GM12878 (cell line): ENCODE measurements at regions not wholly inside any gene's neighbourhood (a gene's known extent, or its start where the extent isn't known, plus 50 kb on each side); places are given as distances from the start of the nearest gene placed in this dataset.

ENCODE experiments used
- ATAC-seq: fragments of 200-7000 bp; cut with Tn5 transposase; 3 replicates; pipeline ENCODE4 v1.9.1; 2020; ENCODE audit warnings: mild to moderate bottlenecking, moderate library complexity
- BruUV-seq: library from RNA; stranded (reverse); fragments of 400-500 nt; replicated peaks from 2 replicates; lab custom pipeline; 2021; lab: Mats Ljungman, UMichigan
- CTCF ChIA-PET: fragments of 300-600 bp; sonication (Branson Sonifier 250); formaldehyde crosslinking; extraction: SDS; loops from one replicate; lab custom pipeline; 2021; ENCODE audit warnings: inconsistent platforms; lab: Yijun Ruan, JAX
- POLR2A ChIA-PET: fragments of 350-600 bp; formaldehyde crosslinking; extraction: SDS; loops from one replicate; lab custom pipeline; 2021; ENCODE audit warnings: inconsistent platforms; lab: Charles Lee
- RAD21 ChIA-PET: fragments of 300-600 bp; sonication (Branson Sonifier 250); formaldehyde crosslinking; loops from one replicate; lab custom pipeline; 2023; ENCODE audit warnings: antibody characterized with exemption; ENCODE audit not compliant: unreplicated experiment; lab: Charles Lee
- SMC1A ChIA-PET: fragments of 300-600 bp; sonication (Branson Sonifier 250); formaldehyde crosslinking; loops from one replicate; lab custom pipeline; 2023; ENCODE audit not compliant: unreplicated experiment, uncharacterized antibody; lab: Charles Lee
- DNase-seq: peaks from one replicate; pipeline ENCODE4 v3.0.0-alpha.2; 2011; ENCODE audit warnings: low read depth, low spot score
- FAIRE-seq: peaks from 3 replicates; lab custom pipeline; 2011; peaks lifted over from hg19 to GRCh38; lab: Jason Lieb, UNC
- H2AFZ ChIP-seq: 2 replicates; pipeline ENCODE4 v1.6.0; 2011; ENCODE audit warnings: low read depth, low read length, control low read depth; ENCODE audit not compliant: control insufficient read depth
- H3K27ac ChIP-seq: 2 replicates; pipeline ENCODE4 v1.5.1; 2011; ENCODE audit warnings: control low read depth; ENCODE audit not compliant: control insufficient read depth, insufficient read depth
- H3K27me3 ChIP-seq, 2 experiments: replicated peaks in 1 of 2; 2 replicates each; pipeline versions ENCODE4 v1.6.0 to v1.6.1; 2011; ENCODE audit warnings: low read length in 1 of 2; ENCODE audit not compliant: control insufficient read depth in 2 of 2, insufficient read depth in 2 of 2
- H3K36me3 ChIP-seq, 2 experiments: 2 replicates each; pipeline ENCODE4 v1.5.1; 2011; ENCODE audit warnings: low read length in 1 of 2; ENCODE audit not compliant: control insufficient read depth in 2 of 2, insufficient read depth in 2 of 2
- H3K4me1 ChIP-seq: 2 replicates; pipeline ENCODE4 v1.6.1; 2011; ENCODE audit warnings: mild to moderate bottlenecking, low read length, moderate library complexity, mixed read lengths; ENCODE audit not compliant: control insufficient read depth, insufficient read depth
- H3K4me2 ChIP-seq: 2 replicates; pipeline ENCODE4 v1.6.0; 2011; ENCODE audit warnings: control low read depth; ENCODE audit not compliant: control insufficient read depth, insufficient read depth
- H3K4me3 ChIP-seq: fragments of 200-600 bp; sonication (generic); 2 replicates; pipeline ENCODE4 v1.5.1; 2016
- H3K79me2 ChIP-seq: 2 replicates; pipeline ENCODE4 v1.6.0; 2011; ENCODE audit warnings: low read length; ENCODE audit not compliant: control insufficient read depth, insufficient read depth
- H3K9ac ChIP-seq: 2 replicates; pipeline ENCODE4 v1.8.0; 2011; ENCODE audit warnings: low read length, control low read depth, mixed read lengths; ENCODE audit not compliant: control insufficient read depth, insufficient read depth
- H3K9me3 ChIP-seq: replicated peaks from 3 replicates; pipeline ENCODE4 v1.5.1; 2011; ENCODE audit warnings: mild to moderate bottlenecking, low read length; ENCODE audit not compliant: control insufficient read depth, insufficient read depth
- H4K20me1 ChIP-seq: 2 replicates; pipeline ENCODE4 v1.6.0; 2011; ENCODE audit not compliant: control insufficient read depth, insufficient read depth
- PAX8 ChIP-seq: fragments of 450-650 bp; IDR thresholded peaks from 2 replicates; pipeline ENCODE4 v1.6.1; 2017; ENCODE audit warnings: mild to moderate bottlenecking, moderate library complexity
- RCOR1 ChIP-seq: conservative IDR thresholded peaks from 2 replicates; pipeline ENCODE4 v1.6.1; 2012; ENCODE audit warnings: low read depth, low read length, improper control_type of control experiment
- SMAD5 ChIP-seq: IDR thresholded peaks from 2 replicates; pipeline ENCODE4 v1.6.1; 2016; ENCODE audit warnings: antibody characterized with exemption, low read depth
- YBX1 ChIP-seq: fragments of 450-650 bp; IDR thresholded peaks from 2 replicates; pipeline ENCODE4 v1.6.1; 2016; ENCODE audit warnings: antibody characterized with exemption
- WGBS: methylation state at CpG from one replicate; pipeline ENCODE4 v1.1.6; 2016; ENCODE audit warnings: low lambda C conversion rate; ENCODE audit not compliant: insufficient replicate concordance, insufficient coverage; ENCODE audit errors: missing lambda C conversion rate; 5-methylcytosine and 5-hydroxymethylcytosine counted together
- in situ Hi-C: fragments of 300-500 bp; cut with MboI; formaldehyde crosslinking; loops from 9 replicates; pipeline ENCODE4 v1.14.3; 2018; ENCODE audit warnings: mixed read lengths
- intact Hi-C: fragments of 100-400 bp; cut with micrococcal nuclease; formaldehyde crosslinking; loops from one replicate; pipeline ENCODE4 v1.14.2; 2022; ENCODE audit not compliant: unreplicated experiment
- TF ChIP-seq, protein P1 (sequence below): fragments of 450-650 bp; IDR thresholded peaks from 2 replicates; pipeline ENCODE4 v1.6.1; 2017; ENCODE audit warnings: mild to moderate bottlenecking, low read depth, inconsistent platforms; ENCODE audit not compliant: poor library complexity, severe bottlenecking
- TF ChIP-seq, protein P2 (sequence below): IDR thresholded peaks from 2 replicates; pipeline ENCODE4 v1.6.1; 2011; ENCODE audit warnings: mild to moderate bottlenecking, low read depth, low read length, moderate library complexity; ENCODE audit not compliant: insufficient replicate concordance

DNA sequence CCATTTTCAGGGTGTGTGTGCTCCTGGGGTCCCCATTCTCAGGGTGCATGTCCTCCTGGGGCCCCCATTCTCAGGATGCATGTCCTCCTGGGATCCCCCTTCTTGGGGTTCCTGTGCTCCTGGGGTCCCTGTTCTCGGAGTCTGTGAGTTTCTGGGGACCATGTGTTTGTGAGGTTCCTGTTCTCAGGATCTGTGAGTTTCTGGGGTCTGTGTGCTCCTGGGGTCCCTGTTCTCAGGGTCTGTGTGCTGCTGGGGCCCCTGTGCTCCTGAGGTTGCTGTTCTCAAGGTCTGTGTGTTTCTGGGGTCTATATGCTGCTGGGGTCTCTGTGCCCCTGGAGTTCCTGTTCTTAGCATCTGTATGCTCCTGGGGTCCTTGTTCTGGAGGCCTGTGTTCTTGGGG lies 425.5 kb downstream of the GLRX3 start:
- TF ChIP-seq YBX1 = no peak
- TF ChIP-seq, protein P1, sequence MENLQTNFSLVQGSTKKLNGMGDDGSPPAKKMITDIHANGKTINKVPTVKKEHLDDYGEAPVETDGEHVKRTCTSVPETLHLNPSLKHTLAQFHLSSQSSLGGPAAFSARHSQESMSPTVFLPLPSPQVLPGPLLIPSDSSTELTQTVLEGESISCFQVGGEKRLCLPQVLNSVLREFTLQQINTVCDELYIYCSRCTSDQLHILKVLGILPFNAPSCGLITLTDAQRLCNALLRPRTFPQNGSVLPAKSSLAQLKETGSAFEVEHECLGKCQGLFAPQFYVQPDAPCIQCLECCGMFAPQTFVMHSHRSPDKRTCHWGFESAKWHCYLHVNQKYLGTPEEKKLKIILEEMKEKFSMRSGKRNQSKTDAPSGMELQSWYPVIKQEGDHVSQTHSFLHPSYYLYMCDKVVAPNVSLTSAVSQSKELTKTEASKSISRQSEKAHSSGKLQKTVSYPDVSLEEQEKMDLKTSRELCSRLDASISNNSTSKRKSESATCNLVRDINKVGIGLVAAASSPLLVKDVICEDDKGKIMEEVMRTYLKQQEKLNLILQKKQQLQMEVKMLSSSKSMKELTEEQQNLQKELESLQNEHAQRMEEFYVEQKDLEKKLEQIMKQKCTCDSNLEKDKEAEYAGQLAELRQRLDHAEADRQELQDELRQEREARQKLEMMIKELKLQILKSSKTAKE = no peak
- TF ChIP-seq PAX8 = no peak
- no peak for TF ChIP-seq SMAD5
- TF ChIP-seq RCOR1 = no peak
- TF ChIP-seq, protein P2, sequence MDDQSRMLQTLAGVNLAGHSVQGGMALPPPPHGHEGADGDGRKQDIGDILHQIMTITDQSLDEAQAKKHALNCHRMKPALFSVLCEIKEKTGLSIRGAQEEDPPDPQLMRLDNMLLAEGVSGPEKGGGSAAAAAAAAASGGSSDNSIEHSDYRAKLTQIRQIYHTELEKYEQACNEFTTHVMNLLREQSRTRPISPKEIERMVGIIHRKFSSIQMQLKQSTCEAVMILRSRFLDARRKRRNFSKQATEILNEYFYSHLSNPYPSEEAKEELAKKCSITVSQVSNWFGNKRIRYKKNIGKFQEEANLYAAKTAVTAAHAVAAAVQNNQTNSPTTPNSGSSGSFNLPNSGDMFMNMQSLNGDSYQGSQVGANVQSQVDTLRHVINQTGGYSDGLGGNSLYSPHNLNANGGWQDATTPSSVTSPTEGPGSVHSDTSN = no peak
- FAIRE-seq (no peak), DNase-seq (no peak), ATAC-seq (no peak)
- BruUV-seq = no TSS peak
- H3K36me3 ChIP-seq = no peaks in the 10 kb centered on the region
- no peaks in the 10 kb centered on the region for H3K27me3 ChIP-seq
- no peak overlapping the region for H3K27ac ChIP-seq
- intact Hi-C loops (no loop called here), in situ Hi-C loops (no loop called here)
- H2AFZ ChIP-seq = no peak overlapping the region
- ChIA-PET CTCF (no interaction called here), RAD21 (no interaction called here), SMC1A (no interaction called here), POLR2A (no interaction called here)
- WGBS = 0% methylated on average over 1 of the region's 1 CpG
- H3K4me3 ChIP-seq = no peak overlapping the region
- no peaks in the 10 kb centered on the region; the same call in 2 of the 3 replicates for H3K9me3 ChIP-seq
- H3K79me2 ChIP-seq = no peaks in the 10 kb centered on the region
- no peak overlapping the region for H3K4me2 ChIP-seq
- no peaks in the 10 kb centered on the region for H3K4me1 ChIP-seq
- no peak overlapping the region for H3K9ac ChIP-seq
- H4K20me1 ChIP-seq = no peaks in the 10 kb centered on the region
